AG04449 (cell line): ENCODE measurements at regions not wholly inside any gene's neighbourhood (a gene's known extent, or its start where the extent isn't known, plus 50 kb on each side); places are given as distances from the start of the nearest gene placed in this dataset.

ENCODE experiments used
- CTCF ChIA-PET: fragments of 350-600 bp; formaldehyde crosslinking; extraction: SDS; loops from one replicate; lab custom pipeline; 2021; ENCODE audit warnings: antibody characterized with exemption; lab: Yijun Ruan, JAX
- POLR2A ChIA-PET: fragments of 400-600, 350-600 bp; formaldehyde crosslinking; extraction: SDS; loops from one replicate; lab custom pipeline; 2020; ENCODE audit warnings: antibody characterized with exemption, inconsistent platforms; lab: Yijun Ruan, JAX
- DNase-seq: peaks from one replicate; pipeline ENCODE4 v3.0.0-alpha.2; 2010; ENCODE audit warnings: low read depth, low spot score
- H3K4me3 ChIP-seq: 2 replicates; pipeline ENCODE4 v1.5.1; 2011; ENCODE audit warnings: low read depth, mild to moderate bottlenecking, control low read depth, low read length
- TF ChIP-seq, protein P1 (sequence below): IDR thresholded peaks from one replicate; pipeline ENCODE4 v1.5.1; 2011; ENCODE audit warnings: mild to moderate bottlenecking, moderate library complexity, low read length, control low read depth, inconsistent platforms; ENCODE audit not compliant: insufficient read depth; ENCODE audit errors: missing control alignments

DNA sequence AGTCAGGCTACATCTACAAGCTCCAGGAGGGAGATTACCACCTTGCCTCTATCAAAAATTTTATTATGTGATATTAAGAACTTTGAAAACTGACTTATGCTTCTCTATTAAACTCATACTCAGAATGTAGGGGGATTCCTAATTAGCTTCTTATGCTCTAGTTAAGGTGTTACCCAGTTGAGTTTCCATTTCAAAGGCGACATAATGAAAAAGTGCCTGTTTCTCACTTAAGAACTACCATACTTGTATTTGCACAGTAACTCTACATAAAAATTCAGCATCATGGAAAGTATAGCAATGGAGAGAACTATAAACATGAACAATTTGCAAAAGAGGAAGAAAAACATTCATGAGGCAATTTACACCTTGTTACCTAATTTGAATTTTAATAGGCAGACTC, 739.1 kb downstream of the ZPLD1 start:
- CTCF ChIA-PET = no interaction called here
- POLR2A ChIA-PET = no interaction called here
- TF ChIP-seq, protein P1, sequence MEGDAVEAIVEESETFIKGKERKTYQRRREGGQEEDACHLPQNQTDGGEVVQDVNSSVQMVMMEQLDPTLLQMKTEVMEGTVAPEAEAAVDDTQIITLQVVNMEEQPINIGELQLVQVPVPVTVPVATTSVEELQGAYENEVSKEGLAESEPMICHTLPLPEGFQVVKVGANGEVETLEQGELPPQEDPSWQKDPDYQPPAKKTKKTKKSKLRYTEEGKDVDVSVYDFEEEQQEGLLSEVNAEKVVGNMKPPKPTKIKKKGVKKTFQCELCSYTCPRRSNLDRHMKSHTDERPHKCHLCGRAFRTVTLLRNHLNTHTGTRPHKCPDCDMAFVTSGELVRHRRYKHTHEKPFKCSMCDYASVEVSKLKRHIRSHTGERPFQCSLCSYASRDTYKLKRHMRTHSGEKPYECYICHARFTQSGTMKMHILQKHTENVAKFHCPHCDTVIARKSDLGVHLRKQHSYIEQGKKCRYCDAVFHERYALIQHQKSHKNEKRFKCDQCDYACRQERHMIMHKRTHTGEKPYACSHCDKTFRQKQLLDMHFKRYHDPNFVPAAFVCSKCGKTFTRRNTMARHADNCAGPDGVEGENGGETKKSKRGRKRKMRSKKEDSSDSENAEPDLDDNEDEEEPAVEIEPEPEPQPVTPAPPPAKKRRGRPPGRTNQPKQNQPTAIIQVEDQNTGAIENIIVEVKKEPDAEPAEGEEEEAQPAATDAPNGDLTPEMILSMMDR = no peak
- DNase-seq = no peak
- no peak overlapping the region for H3K4me3 ChIP-seq

DNA sequence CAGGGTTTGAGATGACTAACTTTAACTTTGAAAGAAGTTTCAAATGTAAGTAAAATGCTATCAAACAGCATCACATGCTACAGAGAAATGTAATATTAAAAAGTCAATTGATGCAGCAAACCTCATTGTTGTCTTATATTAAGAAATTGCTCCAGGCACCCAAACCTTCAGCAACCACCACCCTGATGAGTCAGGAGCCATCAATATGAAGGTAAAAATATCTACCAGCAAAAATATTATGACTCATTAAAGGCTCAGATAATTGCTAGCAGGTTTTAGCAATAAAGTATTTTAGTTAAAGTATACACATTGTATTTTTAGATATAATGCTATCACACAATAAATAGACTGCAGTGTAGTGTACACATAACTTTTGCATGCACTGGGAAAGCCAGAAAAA, 746.3 kb downstream of the ZPLD1 start:
- TF ChIP-seq, protein P1 = no peak
- CTCF ChIA-PET = no interaction called here
- no peak for DNase-seq
- POLR2A ChIA-PET = no interaction called here
- no peak overlapping the region for H3K4me3 ChIP-seq

GRCh38 chr3:103184772-103185171, 750.0 kb downstream of the ZPLD1 start:
- DNase-seq = no peak
- ChIA-PET CTCF (no interaction called here), POLR2A (no interaction called here)
- no peak overlapping the region for H3K4me3 ChIP-seq
- TF ChIP-seq, protein P1 = no peak

GRCh38 chr3:103189941-103190340, 755.1 kb downstream of the ZPLD1 start:
- DNase-seq = no peak
- ChIA-PET POLR2A (no interaction called here), CTCF (no interaction called here)
- no peak overlapping the region for H3K4me3 ChIP-seq
- TF ChIP-seq, protein P1 = no peak

DNA sequence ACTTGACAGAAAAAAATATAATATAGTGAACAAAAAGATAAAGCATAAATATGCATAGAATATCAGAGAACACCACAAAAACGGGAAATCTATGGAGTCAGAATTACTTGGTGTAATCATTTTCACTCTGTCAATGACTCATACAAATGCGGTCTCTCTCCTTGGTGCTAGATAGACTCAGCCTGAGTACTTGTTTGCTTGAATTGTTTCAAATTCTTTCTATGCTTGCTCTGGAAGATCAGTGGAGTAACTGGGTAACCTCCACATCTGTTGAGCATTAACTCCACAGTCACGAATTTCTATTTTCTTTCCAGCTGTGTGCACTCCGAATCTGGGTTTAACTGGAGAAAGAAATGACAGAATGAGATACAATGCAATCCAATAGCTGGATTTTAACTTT, 760.4 kb downstream of the ZPLD1 start:
- CTCF ChIA-PET = no interaction called here
- DNase-seq = no peak
- POLR2A ChIA-PET = no interaction called here
- no peak overlapping the region for H3K4me3 ChIP-seq
- TF ChIP-seq, protein P1 = no peak

DNA sequence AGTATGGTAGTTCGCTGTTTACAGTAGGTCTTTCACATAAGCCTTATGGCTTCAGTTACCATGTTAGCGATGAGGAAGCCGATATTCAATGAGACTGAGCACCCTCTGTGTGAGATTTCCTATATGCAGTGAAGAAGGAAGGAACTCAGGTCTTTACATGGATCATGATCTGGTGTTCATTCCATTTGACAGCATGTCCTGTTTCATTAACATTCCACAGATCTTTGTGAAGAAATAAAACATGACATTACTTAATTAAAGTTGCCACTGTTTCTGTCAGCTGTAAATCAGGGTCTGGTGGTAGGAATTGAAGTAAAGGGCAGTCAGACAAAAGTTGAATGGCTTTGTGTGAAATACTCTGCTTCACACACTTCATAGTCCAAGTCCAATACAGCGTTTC, 768.6 kb downstream of the ZPLD1 start:
- ChIA-PET POLR2A (no interaction called here), CTCF (no interaction called here)
- no peak overlapping the region for H3K4me3 ChIP-seq
- DNase-seq = no peak
- TF ChIP-seq, protein P1 = no peak
